ENCODE measurements at regions not wholly inside any gene's neighbourhood (a gene's known extent, or its start where the extent isn't known, plus 50 kb on each side); places are given as distances from the start of the nearest gene placed in this dataset.

DNA sequence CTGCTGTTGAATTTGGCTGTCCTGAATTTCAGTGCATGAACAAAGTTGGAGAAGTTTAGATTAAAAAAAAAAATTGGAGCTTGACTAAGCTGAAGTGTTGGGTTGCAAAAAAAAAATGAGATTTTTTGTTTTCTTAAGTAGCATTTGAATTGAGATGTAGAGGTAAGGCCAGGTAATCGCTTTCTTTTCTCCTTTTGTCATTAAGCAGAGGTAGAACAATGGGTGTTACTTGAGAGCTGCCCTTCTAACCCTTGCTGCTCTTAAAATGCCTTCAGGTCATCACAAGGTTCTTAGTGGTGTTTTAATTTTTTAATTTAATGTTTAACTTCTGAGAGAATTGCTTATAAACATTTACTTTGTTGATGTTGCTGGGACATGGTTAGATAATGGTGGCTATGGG, 84.1 kb upstream of the PRDM1 start:
- peaks cover 50% of the 10 kb centered on the region for H3K27me3 ChIP-seq
- WGBS, 2 donors (ENCODE audit: low coverage in 1 of 2): 80 to 86% methylated on average over 1 of the region's 1 CpG
- in situ Hi-C loops (cut with MboI; ENCODE audit: low pct_ligation_motif_present in 1 of 4, low pct_unique_long_range_greater_than_20kb in 1 of 4, low sequenced_read_pairs in 3 of 4) (no loop called here), intact Hi-C loops (cut with DNase I; ENCODE audit: low total_unique reads) (no loop called here)
- no peaks in the 10 kb centered on the region for H3K9me3 ChIP-seq
- H3K27ac ChIP-seq: no peak overlapping the region
- no peak overlapping the region for H3K4me3 ChIP-seq
- DNase-seq: no peak
- no peaks in the 10 kb centered on the region for H3K4me1 ChIP-seq
- TF ChIP-seq EP300 (IDR thresholded peaks at IDR 0.05; ENCODE audit: low read depth): no peak
- TF ChIP-seq, protein P1, sequence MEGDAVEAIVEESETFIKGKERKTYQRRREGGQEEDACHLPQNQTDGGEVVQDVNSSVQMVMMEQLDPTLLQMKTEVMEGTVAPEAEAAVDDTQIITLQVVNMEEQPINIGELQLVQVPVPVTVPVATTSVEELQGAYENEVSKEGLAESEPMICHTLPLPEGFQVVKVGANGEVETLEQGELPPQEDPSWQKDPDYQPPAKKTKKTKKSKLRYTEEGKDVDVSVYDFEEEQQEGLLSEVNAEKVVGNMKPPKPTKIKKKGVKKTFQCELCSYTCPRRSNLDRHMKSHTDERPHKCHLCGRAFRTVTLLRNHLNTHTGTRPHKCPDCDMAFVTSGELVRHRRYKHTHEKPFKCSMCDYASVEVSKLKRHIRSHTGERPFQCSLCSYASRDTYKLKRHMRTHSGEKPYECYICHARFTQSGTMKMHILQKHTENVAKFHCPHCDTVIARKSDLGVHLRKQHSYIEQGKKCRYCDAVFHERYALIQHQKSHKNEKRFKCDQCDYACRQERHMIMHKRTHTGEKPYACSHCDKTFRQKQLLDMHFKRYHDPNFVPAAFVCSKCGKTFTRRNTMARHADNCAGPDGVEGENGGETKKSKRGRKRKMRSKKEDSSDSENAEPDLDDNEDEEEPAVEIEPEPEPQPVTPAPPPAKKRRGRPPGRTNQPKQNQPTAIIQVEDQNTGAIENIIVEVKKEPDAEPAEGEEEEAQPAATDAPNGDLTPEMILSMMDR (IDR thresholded peaks at IDR 0.05): no peak
- no peak for TF ChIP-seq POLR2AphosphoS5 (IDR thresholded peaks at IDR 0.05)
- TF ChIP-seq POLR2A (IDR thresholded peaks at IDR 0.05): no peak
- no peaks in the 10 kb centered on the region for H3K36me3 ChIP-seq

DNA sequence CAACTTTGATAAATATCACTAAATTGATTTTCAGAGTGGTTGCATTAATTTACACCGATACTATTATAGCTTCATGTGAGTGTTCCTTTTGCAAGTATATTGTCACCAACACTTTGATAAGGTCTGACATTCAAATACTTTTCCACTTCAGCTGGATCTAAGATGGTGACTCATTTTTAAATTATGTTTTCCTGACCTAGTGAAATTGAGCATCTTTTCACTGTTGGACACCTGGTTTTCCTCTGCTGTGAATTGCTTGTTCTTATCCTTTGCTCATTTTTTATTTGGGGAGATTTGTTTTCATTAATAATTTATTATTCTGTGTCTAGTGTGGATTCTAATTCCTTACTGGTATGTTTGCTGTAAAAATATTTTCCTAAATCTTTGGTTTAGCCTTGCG, 85.2 kb upstream of the PRDM1 start:
- TF ChIP-seq EP300 (IDR thresholded peaks at IDR 0.05; ENCODE audit: low read depth) (no peak), POLR2A (IDR thresholded peaks at IDR 0.05) (no peak), POLR2AphosphoS5 (IDR thresholded peaks at IDR 0.05) (no peak)
- TF ChIP-seq, protein P1 (IDR thresholded peaks at IDR 0.05): no peak
- intact Hi-C loops (cut with DNase I; ENCODE audit: low total_unique reads): no loop called here
- no peak overlapping the region for H3K4me3 ChIP-seq
- in situ Hi-C loops (cut with MboI; ENCODE audit: low pct_ligation_motif_present in 1 of 4, low pct_unique_long_range_greater_than_20kb in 1 of 4, low sequenced_read_pairs in 3 of 4): no loop called here
- H3K27me3 ChIP-seq: peaks cover 61% of the 10 kb centered on the region
- H3K9me3 ChIP-seq: no peaks in the 10 kb centered on the region
- no peaks in the 10 kb centered on the region for H3K36me3 ChIP-seq
- WGBS, 2 donors (ENCODE audit: low coverage in 1 of 2): 96 to 100% methylated on average over 1 to 2 of the region's 2 CpGs
- H3K27ac ChIP-seq: no peak overlapping the region
- H3K4me1 ChIP-seq: no peaks in the 10 kb centered on the region
- DNase-seq: no peak

DNA sequence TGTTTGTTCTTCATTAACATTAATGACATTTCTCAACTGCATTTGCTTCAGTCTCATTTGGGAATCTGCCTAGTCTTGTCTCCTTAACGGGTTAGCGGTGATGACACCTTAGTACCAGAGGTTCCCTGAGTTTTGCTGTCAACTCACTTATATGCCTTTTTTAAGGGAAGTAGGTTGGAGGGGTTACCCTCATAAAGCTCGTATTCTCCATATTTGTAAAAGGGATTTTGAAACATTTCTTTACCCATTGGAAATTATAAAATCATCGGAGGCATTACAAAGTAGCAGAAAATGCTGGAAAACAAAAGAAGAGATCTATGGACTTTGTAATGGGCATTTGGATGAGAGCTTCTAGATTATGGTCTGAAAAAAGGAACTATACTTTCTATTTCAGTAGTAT, 88.7 kb upstream of the PRDM1 start:
- intact Hi-C loops (cut with DNase I; ENCODE audit: low total_unique reads) (no loop called here), in situ Hi-C loops (cut with MboI; ENCODE audit: low pct_ligation_motif_present in 1 of 4, low pct_unique_long_range_greater_than_20kb in 1 of 4, low sequenced_read_pairs in 3 of 4) (no loop called here)
- TF ChIP-seq, protein P1 (IDR thresholded peaks at IDR 0.05): no peak
- TF ChIP-seq POLR2AphosphoS5 (IDR thresholded peaks at IDR 0.05) (no peak), POLR2A (IDR thresholded peaks at IDR 0.05) (no peak), EP300 (IDR thresholded peaks at IDR 0.05; ENCODE audit: low read depth) (no peak)
- Histone ChIP-seq H3K4me1 (peaks cover 0 to 24% (median 15%) of the 10 kb centered on the region in 4 donors), H3K4me3 (no peak overlapping the region), H3K9me3 (no peaks in the 10 kb centered on the region), H3K36me3 (no peaks in the 10 kb centered on the region), H3K27me3 (peaks cover 94% of the 10 kb centered on the region), H3K27ac (peak overlapping the region in 1 of 4 donors; percentile 77)
- no peak for DNase-seq
- 59 to 66% methylated on average over 2 to 4 of the region's 4 CpGs for WGBS, 2 donors (ENCODE audit: low coverage in 1 of 2)

DNA sequence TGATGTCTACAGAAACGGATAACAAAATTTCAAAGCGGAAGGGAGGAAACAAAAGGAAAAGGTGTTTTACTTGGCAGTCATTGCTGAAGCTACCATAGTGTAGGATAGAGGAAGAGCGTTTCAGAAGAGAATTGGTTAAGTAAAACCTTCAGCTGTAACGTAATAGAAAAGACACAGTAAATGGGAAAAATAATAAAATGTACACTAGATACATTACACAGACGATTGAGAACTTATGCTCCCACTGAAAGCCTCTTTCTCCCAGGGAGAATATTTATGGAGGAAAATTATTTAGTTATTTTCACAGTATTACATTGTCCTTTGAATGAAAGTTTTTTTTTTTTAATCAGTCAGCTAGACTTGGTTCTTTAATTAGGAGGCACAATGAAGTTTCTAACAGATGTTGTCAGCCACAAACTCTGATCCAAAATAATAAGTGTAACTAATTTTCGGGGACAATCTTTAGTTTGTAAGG, 90.7 kb upstream of the PRDM1 start:
- peaks cover 95% of the 10 kb centered on the region for H3K27me3 ChIP-seq
- no peak for DNase-seq
- H3K9me3 ChIP-seq: no peaks in the 10 kb centered on the region
- WGBS, 2 donors (ENCODE audit: low coverage in 1 of 2): 10 to 22% methylated on average over 6 of the region's 6 CpGs
- no peak for TF ChIP-seq EP300 (IDR thresholded peaks at IDR 0.05; ENCODE audit: low read depth)
- TF ChIP-seq, protein P1 (IDR thresholded peaks at IDR 0.05): no peak
- peak in 1 of 3 donors; percentile 13 for TF ChIP-seq POLR2AphosphoS5 (IDR thresholded peaks at IDR 0.05)
- peaks cover 0 to 33% (median 20%) of the 10 kb centered on the region in 4 donors for H3K4me1 ChIP-seq
- in situ Hi-C loops (cut with MboI; ENCODE audit: low pct_ligation_motif_present in 1 of 4, low pct_unique_long_range_greater_than_20kb in 1 of 4, low sequenced_read_pairs in 3 of 4) (no loop called here), intact Hi-C loops (cut with DNase I; ENCODE audit: low total_unique reads) (no loop called here)
- no peaks in the 10 kb centered on the region for H3K36me3 ChIP-seq
- H3K4me3 ChIP-seq: peak overlapping the region in 2 of 4 donors; percentile 43 to 57
- peak overlapping the region; percentile 77 to 84 (median 79) for H3K27ac ChIP-seq

All from transverse colon (tissue), 4 donors.